GM18505 (cell line): ENCODE measurements at regions not wholly inside any gene's neighbourhood (a gene's known extent, or its start where the extent isn't known, plus 50 kb on each side); places are given as distances from the start of the nearest gene placed in this dataset.

Experiments
- ATAC-seq: cut with Tn5 transposase; IDR thresholded peaks from one replicate; pipeline ENCODE4 v1.9.1; 2021; ENCODE audit not compliant: unreplicated experiment
- POLR2A ChIP-seq: IDR thresholded peaks from 4 replicates; pipeline ENCODE4 v1.6.1; 2011; ENCODE audit warnings: borderline replicate concordance; ENCODE audit not compliant: insufficient read depth, insufficient read length; ENCODE audit errors: extremely low read depth

GRCh38 chr4:157664726-157665125 lies 444.2 kb downstream of the GRIA2 start:
- TF ChIP-seq POLR2A = no peak
- no peak for ATAC-seq

GRCh38 chr4:157655096-157655809 lies 434.7 kb downstream of the GRIA2 start:
- ATAC-seq = no peak
- TF ChIP-seq POLR2A = no peak

DNA sequence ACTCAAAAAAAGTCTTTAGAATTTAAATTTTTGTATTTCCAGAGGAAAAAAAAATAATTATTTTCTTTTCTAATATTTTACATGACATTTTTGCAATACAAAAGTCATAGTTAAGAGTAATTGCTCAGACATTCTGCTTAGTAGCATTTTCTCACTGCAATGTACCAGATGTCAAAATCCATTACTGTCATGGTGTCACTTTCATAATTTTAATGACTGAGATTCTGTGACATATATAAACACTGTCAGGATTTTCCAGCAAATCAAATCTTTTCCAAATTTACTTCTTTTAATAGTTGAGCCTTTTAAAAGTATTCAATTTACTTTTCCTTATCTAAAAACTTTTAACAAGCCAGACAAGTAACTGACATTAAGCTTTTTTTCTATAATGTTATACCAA lies 422.7 kb downstream of the GRIA2 start:
- no peak for ATAC-seq
- no peak for TF ChIP-seq POLR2A

DNA sequence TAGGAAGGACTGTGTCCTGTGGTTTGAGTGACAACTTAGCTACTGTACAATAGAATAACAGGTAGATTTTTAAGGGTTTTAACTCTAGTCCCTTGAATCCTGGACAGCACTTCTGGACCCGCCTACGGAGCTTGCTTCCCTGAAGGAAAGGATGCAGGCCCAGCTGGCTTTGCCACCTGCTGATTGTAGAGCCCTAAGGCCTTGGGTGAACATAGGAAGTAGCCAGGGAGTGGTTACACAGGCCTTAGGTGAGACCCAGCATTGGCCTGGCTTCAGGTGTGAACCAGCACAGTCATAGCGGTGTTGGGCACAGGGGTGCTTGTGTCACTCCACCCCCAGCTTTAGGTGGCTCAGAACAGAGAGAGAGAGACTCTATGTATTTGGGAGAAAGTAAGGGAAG lies 413.5 kb downstream of the GRIA2 start:
- no peak for ATAC-seq

DNA sequence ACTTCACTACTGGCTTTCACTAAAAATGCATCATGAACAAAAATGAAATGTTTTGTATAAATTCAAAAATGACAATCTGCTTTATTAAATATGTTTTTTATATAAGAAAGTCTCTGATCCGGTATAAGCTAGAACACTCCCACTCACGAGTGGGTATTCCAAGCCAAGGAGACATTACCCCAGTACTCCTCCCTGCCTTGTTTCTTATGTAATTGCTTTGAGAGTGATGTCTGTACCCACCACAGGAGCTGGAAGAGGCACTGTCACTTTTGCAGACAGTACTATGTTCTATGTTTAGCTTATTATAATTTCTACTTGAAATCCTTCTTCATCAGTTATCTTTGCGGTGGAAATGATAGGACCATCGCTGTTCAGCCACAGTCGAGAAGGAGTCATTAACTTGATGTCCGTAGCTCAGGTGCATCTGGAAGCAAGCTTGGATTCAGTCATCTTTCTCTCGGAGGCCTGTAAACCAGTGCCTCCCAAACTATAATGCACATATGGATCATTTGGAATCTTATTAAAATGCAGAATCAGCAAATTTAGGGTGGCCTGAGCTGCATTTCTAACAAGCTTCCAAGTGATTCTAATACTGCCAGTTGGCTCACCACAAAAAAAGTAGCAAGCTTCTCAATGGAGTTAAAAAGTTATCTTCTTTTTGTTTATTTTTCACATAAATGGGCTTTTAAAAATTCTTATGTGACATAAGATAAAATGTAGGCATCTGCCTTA lies 396.4 kb downstream of the GRIA2 start:
- ATAC-seq = no peak
- TF ChIP-seq POLR2A = no peak

More for the DNA sequence above, 413.5 kb downstream of the GRIA2 start:
- TF ChIP-seq POLR2A = no peak

DNA sequence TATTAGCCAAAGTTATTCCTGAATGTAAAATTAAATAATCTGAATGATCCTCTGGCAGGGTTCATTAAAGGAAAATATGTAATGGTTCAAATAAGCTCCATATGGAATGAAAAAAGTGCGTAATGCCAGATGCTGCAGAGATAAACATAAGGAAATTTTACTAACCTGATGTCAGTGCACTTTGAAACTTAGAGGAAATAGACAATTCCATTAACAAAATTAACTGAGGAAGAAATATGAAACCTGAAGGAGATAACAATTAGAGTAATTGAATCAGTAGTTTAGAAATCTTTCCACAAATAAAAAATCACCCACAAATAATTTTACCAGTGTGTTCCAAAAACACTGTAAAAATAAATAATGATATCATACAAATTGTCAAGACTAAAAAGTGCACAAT lies 387.5 kb downstream of the GRIA2 start:
- no peak for ATAC-seq

GRCh38 chr4:157600583-157600982 lies 380.1 kb downstream of the GRIA2 start:
- no peak for TF ChIP-seq POLR2A
- ATAC-seq = no peak

More for the DNA sequence above, 387.5 kb downstream of the GRIA2 start:
- TF ChIP-seq POLR2A = no peak

DNA sequence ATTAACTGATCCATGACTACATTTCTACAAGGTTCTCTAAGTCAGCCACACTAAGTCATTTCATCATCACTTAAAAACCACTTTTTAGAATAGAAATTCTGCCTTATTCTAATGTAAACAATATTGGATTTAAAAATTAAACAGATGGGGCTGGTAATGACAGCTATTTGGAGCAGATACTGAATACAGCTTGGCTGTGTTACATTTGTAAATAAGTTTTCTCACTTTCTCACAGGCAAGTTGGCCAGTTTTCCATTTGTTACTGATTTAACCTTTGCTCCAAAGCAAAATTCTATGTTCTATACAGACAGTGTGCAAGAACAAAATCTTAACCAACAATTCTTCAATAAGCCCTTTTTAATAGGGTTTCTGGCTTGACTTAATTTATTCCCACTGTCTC lies 370.7 kb downstream of the GRIA2 start:
- ATAC-seq = no peak

GRCh38 chr4:157590679-157591078 lies 370.2 kb downstream of the GRIA2 start:
- ATAC-seq = no peak
- TF ChIP-seq POLR2A = no peak

More for the DNA sequence above, 370.7 kb downstream of the GRIA2 start:
- TF ChIP-seq POLR2A = no peak

DNA sequence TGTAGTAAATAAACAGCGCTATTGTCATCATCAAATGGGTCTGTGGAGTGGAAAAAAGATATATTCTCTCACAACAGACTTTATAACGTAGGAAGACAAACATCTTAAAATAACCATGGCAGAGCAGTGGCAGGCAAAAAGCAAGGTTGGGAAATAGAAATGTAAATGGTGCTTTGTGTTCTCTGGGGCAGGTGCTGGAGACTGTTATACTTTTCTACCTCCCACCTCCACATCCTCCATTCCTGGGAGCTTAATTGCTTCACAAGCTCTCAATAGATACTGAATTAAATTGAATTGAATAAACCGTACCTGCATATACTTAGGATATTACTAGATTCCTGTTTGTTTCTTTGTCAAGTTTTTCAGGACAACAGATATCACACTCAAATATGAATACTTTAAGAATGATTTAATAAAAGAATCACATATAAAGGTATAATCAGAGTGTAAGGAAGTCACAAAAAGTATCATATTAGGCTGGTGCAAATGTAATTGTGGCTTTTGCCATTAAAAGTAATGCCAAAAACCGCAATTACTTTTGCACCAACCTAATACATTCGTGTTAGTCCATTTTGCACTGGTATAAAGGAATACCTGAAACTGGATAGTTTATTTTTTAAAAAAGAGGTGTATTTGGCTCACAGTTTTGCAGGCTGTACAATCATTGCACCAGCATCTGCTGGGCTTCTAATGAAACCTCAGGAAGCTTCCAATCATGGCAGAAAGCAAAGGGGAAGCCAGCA lies 367.3 kb downstream of the GRIA2 start:
- no peak for TF ChIP-seq POLR2A
- no peak for ATAC-seq

DNA sequence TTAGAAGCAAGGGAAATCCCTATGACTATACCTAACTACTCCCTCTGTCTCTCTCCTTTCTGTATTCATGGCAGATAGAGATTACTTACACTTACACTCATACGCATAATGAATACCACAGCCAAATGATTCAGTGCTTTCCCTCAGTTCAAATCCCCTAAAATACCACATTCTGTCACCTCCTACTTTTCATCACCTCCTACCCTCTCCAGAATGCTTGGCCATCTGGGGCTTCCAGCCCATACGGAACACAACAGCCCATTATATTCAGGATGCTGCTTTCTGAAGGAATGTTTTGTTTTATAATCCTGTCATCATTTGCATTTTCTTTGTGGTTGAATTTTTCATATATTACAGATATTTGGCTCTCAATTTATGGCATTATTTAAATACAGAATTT lies 361.6 kb downstream of the GRIA2 start:
- no peak for ATAC-seq

DNA sequence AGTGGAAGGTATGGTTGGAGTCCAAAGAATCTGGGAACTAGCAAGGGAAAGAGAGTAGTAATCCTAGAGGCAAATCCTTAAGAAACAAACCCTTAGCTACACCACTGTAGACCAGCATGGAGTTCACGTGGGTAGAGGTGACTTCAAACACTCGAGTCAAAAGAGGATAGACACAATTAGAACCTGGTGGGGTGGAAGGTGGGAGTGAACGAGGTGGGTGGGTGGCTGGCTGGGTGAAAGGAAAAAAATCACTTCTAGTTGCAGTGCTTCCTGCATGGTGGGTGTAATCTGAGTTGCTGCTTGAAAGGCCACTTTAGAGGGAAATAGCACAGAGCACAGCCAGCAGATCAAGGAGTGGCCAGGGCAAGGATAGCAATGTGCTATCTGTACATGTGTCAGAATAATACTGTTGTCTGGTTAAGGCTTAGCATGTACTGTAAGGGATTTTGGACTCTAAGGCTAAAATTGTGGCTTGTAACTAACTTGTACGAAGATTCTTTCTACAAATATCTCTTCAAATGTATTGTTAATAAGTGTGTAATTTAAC lies 356.2 kb downstream of the GRIA2 start:
- ATAC-seq = no peak
- TF ChIP-seq POLR2A = no peak

More for the DNA sequence above, 361.6 kb downstream of the GRIA2 start:
- no peak for TF ChIP-seq POLR2A

DNA sequence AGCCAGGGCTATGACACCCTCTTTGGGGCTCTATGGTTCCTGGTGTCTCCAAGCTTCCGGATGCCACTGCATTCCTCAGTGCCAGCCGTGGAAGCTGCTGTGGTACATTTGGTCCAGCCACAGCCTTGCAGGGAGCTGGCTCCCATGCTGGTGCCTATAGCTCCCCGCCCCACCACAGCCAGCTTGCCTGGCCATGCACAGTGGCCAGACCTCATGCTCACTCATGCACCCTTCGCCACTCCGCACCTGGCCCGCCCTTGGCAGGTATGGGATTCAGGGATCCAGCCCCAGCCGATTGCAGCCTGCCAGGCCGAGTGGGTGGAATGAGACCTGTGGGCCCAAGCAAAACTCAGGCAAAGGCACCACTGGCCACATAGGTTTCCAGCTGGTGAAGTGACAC lies 354.8 kb downstream of the GRIA2 start:
- no peak for TF ChIP-seq POLR2A
- ATAC-seq = no peak
